HG03103 (cell line): ENCODE measurements at regions not wholly inside any gene's neighbourhood (a gene's known extent, or its start where the extent isn't known, plus 50 kb on each side); places are given as distances from the start of the nearest gene placed in this dataset.
"Not testable (repeated sequence)": the region's sequence is repeated elsewhere in the genome, so short reads cannot be mapped to it uniquely, and the experiment has no call there.

ENCODE experiments used
- ATAC-seq: cut with Tn5 transposase; IDR thresholded peaks from one replicate; pipeline ENCODE4 v1.9.1; 2021; ENCODE audit warnings: low read depth; ENCODE audit not compliant: unreplicated experiment

DNA sequence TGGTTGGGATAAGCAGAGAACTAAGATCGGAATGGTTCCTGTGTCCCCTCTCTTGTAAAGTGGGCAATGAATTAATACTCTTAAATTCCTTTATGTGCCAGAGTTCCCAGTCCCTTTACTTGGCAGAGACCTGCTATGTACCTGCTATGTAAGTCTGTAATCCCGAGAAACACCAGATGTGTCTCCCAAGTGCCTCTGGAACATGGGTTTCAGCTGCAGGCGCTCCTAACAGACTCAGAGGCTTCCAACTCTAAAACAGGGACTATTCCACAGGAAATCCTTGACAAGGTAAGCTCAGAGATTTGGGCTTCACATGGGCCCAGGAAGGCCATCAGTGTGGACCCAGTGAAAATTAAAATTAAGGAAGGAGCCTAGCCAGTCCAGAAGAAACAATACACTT is 117.7 kb upstream of the PLCL2 start:
- ATAC-seq = no peak

- no peak for ATAC-seq
Observed at GRCh38 chr3:16768014-16768413, 116.7 kb upstream of the PLCL2 start.

DNA sequence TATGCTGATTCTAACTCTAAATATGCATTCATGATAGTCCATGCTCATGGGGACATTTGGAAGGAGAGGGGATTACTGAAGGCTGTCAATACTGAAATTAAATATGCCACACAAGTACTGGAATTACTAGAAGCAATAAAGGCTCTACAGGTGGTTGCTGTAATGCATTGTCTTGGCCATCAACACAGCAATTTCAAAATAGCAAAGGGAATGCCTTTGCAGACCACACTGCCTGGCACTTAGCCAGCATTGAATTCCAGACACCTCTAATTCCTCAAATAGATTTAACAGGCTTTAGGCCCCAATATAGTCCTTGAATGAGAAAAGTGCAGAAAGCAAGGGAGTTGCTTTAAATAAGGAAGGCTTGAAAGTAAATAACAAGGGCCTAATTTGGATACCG is 115.8 kb upstream of the PLCL2 start:
- no peak for ATAC-seq

DNA sequence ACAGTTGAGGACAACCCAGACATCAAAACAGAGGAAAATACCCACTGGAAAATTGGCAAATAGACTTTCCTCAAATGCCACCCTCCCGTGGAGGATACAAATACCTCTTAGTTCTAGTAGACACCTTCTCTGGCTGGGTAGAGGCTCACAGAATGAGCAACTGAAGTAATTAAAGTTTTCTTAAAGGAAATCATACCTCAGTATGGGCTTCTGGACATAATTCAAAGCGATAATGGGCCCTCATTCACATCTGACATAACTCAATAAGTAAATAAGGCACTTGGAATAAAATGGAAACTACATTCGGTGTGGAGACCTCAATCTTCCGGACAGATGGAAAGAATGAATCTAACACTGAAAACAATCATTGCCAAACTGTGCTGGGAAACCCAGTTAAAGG is 115.2 kb upstream of the PLCL2 start:
- ATAC-seq = no peak

- no peak for ATAC-seq
Observed at GRCh38 chr3:16770021-16770420, 114.7 kb upstream of the PLCL2 start.

DNA sequence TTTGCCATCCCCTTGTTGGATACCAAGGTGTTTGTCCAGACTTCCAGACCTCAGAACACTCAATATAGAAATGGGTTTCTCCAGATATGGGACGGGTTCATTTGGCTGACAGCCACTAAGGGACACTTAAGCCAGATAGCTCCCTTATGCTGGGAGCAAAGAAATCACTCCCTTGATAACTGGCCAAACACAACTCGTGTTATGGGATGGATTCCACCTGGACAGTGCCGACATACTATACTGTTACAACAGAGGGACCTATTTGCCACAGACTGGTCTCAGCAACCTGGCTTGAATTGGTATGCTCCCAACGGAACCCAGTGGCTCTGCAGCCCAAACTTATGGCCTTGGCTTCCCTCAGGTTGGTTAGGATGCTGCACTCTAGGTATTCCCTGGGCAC is 114.0 kb upstream of the PLCL2 start:
- no peak for ATAC-seq

- ATAC-seq = not testable (repeated sequence)
Observed at GRCh38 chr3:16773594-16773993, 111.2 kb upstream of the PLCL2 start.

- ATAC-seq = not testable (repeated sequence)
Observed at GRCh38 chr3:16774536-16774935, 110.2 kb upstream of the PLCL2 start.

DNA sequence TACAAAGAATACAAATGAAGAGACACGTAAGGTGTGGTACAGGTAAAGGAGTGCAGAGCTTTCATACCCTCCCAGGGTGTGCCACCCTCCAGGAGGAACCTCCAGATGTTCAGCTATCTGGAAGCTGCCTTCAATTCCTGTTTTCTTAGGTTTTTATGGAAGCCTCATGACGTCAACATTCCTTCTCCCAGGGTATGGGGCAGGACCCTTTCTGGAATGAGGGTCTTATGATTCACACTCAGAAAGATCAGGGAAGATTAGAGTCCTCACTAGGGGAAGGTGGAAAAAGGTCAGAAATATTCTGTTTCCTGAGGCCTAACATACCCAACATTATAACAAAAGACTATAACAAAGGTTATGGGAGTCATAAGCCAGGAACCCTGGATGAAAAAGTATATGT is 99.8 kb upstream of the PLCL2 start:
- ATAC-seq = no peak

DNA sequence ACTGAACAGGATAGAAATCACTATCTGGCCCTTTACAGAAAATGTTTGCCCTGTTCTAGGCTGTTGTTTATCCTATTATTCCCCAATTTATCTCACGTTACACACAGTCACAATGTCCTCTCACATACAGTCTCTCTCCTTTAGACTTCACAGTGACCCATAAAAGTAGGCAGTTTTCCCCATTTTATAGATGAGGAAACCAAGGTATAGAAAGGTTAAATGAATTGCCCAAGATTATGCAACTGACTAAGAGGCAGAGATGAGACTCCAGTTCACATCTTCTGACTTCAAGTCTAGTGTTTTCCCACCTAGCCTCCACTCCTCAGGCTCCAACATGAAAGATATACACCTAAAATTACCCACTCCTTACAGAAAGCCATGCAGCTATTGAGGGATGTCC is 99.3 kb upstream of the PLCL2 start:
- ATAC-seq = no peak

DNA sequence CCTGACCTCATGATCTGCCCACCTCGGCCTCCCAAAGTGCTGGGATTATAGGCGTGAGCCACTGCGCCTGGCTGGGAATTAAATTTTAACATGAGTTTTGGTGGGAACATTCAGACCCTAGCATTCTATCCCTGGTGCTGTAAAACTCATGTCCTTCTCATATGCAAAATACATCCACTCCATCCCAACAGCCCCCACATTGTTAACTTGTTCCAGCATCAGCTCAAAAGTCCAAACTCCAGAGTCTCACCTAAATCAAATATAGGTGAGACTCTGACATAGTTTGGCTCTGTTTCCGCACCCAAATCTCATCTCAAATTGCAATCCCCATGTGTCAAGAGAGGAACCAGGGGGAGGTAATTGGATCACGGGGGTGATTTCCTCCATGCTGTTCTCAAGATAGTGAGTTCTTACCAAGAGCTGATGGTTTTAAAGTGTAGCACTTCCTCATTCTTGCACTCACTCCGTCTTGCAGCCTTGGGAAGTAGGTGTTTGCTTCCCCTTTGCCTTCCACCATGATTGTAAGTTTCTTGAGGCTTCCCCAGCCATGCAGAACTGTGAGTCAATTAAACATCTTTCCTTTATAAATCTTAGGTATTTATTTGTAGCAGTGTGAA is 96.2 kb upstream of the PLCL2 start:
- no peak for ATAC-seq

DNA sequence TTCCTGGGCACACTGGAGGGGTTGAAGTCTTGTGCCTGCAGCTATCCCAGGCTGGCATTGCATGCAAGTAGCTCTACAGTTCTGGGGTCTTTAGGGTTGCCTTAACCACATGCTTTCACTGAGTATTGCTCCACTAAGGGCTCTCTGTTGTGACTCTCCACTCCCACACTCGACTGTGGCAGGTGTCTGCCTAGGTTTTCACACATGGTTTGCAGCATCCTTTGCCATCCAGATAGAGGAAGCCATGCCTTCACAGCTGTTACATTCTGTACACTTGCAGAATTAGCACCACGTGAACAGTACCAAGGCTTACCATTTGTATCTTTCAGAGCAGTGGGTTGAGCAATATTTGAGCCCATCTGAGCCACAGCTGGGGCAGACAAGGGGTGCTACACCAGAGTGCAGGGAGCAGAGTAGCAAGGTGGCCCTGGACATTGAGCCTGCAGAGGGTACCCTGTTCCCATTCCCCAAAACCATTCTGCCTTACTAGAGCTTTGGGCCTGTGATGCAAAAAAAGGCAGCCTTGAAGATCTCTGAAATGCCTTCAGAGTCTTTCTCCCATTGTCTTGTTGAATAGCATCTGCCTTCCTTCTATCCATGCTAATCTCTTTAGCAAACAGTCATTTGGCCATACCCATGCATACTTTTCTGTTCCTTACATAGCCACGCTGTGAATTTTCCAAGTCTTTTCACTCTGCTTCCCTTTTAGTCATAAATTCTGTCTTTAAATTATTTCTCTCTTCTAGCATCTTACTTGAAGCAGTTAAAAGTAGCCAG is 95.2 kb upstream of the PLCL2 start:
- ATAC-seq = no peak

- no peak for ATAC-seq
Observed at GRCh38 chr3:16790432-16791400, 94.0 kb upstream of the PLCL2 start.

- ATAC-seq = no peak
Observed at GRCh38 chr3:16793321-16793720, 91.4 kb upstream of the PLCL2 start.

DNA sequence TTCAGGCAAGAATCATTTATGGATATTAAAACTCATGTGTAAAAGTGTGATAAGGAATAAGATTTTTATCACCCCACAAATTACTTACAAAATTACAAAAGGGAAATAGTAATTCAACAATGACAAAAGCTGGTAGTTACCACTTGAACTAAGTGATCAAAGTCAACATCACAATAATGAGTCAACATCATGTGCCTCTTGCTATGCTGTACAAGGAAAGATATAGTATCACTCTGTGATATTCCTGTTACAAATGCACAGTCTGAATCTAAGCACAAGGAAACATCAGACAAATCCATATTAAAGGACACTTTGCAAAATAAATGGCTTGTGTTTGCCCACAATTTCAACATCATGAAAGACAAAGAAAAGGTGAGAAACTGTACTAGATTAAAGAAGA is 90.5 kb upstream of the PLCL2 start:
- no peak for ATAC-seq

GRCh38 chr3:16795581-16795980 is 89.2 kb upstream of the PLCL2 start:
- ATAC-seq = no peak

GRCh38 chr3:16797831-16798230 is 86.9 kb upstream of the PLCL2 start:
- no peak for ATAC-seq

GRCh38 chr3:16798738-16799137 is 86.0 kb upstream of the PLCL2 start:
- ATAC-seq = no peak

- no peak for ATAC-seq
Observed at GRCh38 chr3:16800361-16800760, 84.4 kb upstream of the PLCL2 start.

DNA sequence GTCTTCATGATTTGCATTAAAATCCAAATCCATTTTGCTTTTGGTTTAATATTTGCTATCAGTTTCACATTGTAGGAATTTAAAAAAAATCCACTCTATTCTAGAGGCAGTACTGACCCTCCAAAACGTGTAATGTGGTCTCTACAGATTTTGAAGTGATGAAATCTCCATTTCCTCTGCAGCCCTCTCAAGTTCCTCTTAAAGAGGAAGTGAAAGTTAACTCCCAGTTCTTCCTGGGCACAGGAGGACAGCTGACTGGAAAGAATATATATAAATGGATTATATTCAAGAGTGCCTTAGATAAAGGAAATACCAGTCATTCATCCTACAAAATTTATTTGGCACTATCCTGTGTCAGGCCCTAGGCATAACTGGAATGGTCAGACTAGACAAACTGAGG is 83.5 kb upstream of the PLCL2 start:
- no peak for ATAC-seq

DNA sequence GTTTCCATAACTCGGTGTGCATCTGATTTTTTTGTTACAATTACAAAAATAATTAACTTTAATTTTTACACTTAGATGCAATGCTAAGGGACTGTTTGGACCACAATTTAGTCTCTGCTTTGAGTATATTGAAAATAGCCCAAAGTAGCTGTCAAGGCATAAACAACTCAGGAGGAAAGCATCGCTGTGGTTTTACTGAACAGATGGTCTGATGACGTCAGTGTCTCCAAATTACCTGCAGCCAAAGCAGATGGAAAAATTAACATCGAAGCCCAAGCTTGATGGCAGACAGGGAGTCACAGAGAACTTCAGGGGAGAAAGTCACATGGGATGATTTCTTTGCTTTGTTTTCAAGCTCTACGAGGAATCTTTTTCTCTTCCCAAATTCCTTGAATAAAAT is 83.1 kb upstream of the PLCL2 start:
- ATAC-seq = no peak
